Transverse colon (tissue), 3 donors: ENCODE measurements at regions not wholly inside any gene's neighbourhood (a gene's known extent, or its start where the extent isn't known, plus 50 kb on each side); places are given as distances from the start of the nearest gene placed in this dataset.

Experiments used
- CTCF ChIP-seq, 5 experiments: fragments of 200-600 bp in 3 of 5; fragments of 450-650 bp in 2 of 5; sonication (generic) in 3 of 5; IDR thresholded peaks; 1 replicate in 2 of 5; 2 replicates in 3 of 5; pipeline ENCODE4 v1.5.1; 2016 to 2017; ENCODE audit warnings: antibody characterized with exemption in 5 of 5, inconsistent platforms in 3 of 5, mild to moderate bottlenecking in 2 of 5, moderate library complexity in 1 of 5
- POLR2A ChIP-seq: fragments of 450-650 bp; IDR thresholded peaks from one replicate; pipeline ENCODE4 v1.6.1; 2016; ENCODE audit warnings: antibody characterized with exemption, mild to moderate bottlenecking, moderate library complexity

- no peak for TF ChIP-seq CTCF (IDR thresholded peaks at IDR 0.05)
- TF ChIP-seq POLR2A, result no peak
These were observed 372.7 kb upstream of the KYNU start for GRCh38 chr2:142504754-142505153.
